ENCODE measurements at regions not wholly inside any gene's neighbourhood (a gene's known extent, or its start where the extent isn't known, plus 50 kb on each side); places are given as distances from the start of the nearest gene placed in this dataset.

- TF ChIP-seq CTCF (IDR thresholded peaks at IDR 0.05; ENCODE audit: insufficient read depth, low read depth, low read length): no peak
- TF ChIP-seq EZH2 (IDR thresholded peaks at IDR 0.05; ENCODE audit: insufficient read depth, low read length): no peak
These were observed 53.8 kb upstream of the TMEM163 start for GRCh38 chr2:134772493-134773169.
